ENCODE measurements at regions not wholly inside any gene's neighbourhood (a gene's known extent, or its start where the extent isn't known, plus 50 kb on each side); places are given as distances from the start of the nearest gene placed in this dataset.

DNA sequence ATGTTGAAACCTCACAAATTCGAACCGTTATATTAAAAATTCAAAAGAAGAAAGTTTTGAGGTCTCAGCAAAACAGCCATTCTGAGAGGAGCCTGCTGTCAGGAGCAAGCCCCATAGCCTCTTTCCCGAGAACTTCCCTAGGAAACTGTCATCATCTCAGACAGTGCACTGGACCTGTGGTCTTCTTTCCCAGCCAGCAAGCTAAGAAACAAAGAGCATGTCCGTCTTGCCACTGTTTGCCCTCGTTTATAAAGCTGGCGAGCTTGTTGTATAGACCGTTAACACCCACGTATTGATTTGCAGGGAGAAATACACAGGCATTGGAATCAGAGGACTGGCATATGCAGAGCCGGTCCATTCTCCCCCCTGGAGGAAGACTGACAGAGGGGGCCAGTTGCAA, 407.0 kb downstream of the NPHP4 start:
- H3K27me3 ChIP-seq (replicated peaks in 1 of 2; ENCODE audit: control insufficient read depth in 2 of 2, extremely low read depth in 1 of 2, insufficient read depth in 2 of 2, low read length in 1 of 2): peaks cover 0 to 12% of the 10 kb centered on the region in 2 experiments
- 77% methylated on average over 8 of the region's 9 CpGs for WGBS (ENCODE audit: insufficient coverage)
- H3K4me1 ChIP-seq (ENCODE audit: control insufficient read depth in 1 of 2, extremely low read depth in 1 of 2, insufficient read depth in 2 of 2, low read length in 2 of 2): no peaks in the 10 kb centered on the region
- Mint-ChIP-seq H3K9me3 (peaks cover 0 to 10% (median 0%) of the 10 kb centered on the region in 3 donors), H3K36me3 (no peaks in the 10 kb centered on the region), H3K4me3 (no peak overlapping the region), H3K27ac (no peak overlapping the region), H3K27me3 (peaks cover 31 to 51% of the 10 kb centered on the region in 2 donors), H3K4me1 (no peaks in the 10 kb centered on the region)
- no peaks in the 10 kb centered on the region for H3K9me3 ChIP-seq
- no peak for ATAC-seq (replicated peaks in 1 of 4)
- no peak overlapping the region for H3K4me3 ChIP-seq (ENCODE audit: control insufficient read depth in 1 of 2, extremely low read depth in 1 of 2, low read length in 1 of 2)
- H3K27ac ChIP-seq (ENCODE audit: low read length): no peak overlapping the region
- CTCF ChIA-PET: no interaction called here
- H3K36me3 ChIP-seq (ENCODE audit: control insufficient read depth in 2 of 2, extremely low read depth in 1 of 2, insufficient read depth in 1 of 2, low read length in 1 of 2): no peaks in the 10 kb centered on the region
- DNase-seq: no peak
- POLR2A ChIA-PET: no interaction called here

DNA sequence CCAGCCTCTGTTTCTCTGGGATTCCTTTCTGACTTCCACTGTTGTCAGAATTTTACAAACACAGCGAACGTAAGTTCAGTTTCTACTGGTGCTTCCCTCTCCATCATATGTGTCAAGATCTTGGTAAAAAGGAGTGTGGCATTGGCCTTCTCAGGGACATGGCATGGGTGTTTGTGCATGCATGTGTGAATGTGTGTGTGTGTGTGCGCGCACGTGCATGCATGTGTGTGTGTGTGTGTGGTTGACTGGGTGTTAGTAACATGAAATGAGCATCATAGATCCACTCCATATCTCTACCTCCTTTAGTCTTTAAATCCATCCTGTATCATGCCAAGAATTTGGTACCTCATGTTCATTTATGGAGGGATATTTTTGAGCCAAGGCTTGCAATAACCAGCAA, 411.3 kb downstream of the NPHP4 start:
- H3K9me3 ChIP-seq: no peaks in the 10 kb centered on the region
- H3K27ac ChIP-seq (ENCODE audit: low read length): no peak overlapping the region
- H3K4me3 ChIP-seq (ENCODE audit: control insufficient read depth in 1 of 2, extremely low read depth in 1 of 2, low read length in 1 of 2): no peak overlapping the region
- no peak overlapping the region for H3K4me3 Mint-ChIP-seq
- H3K36me3 ChIP-seq (ENCODE audit: control insufficient read depth in 2 of 2, extremely low read depth in 1 of 2, insufficient read depth in 1 of 2, low read length in 1 of 2): no peaks in the 10 kb centered on the region
- no peaks in the 10 kb centered on the region for H3K4me1 Mint-ChIP-seq
- no peak overlapping the region for H3K27ac Mint-ChIP-seq
- WGBS (ENCODE audit: insufficient coverage): no CpG with 5 or more reads among the region's 5 CpGs
- no peaks in the 10 kb centered on the region for H3K36me3 Mint-ChIP-seq
- peaks cover 0 to 9% of the 10 kb centered on the region in 2 experiments for H3K27me3 ChIP-seq (replicated peaks in 1 of 2; ENCODE audit: control insufficient read depth in 2 of 2, extremely low read depth in 1 of 2, insufficient read depth in 2 of 2, low read length in 1 of 2)
- DNase-seq (no peak), ATAC-seq (replicated peaks in 1 of 4) (no peak)
- ChIA-PET CTCF (no interaction called here), POLR2A (no interaction called here)
- H3K27me3 Mint-ChIP-seq: peaks cover 25 to 52% of the 10 kb centered on the region in 2 donors
- H3K9me3 Mint-ChIP-seq: no peaks in the 10 kb centered on the region
- no peaks in the 10 kb centered on the region for H3K4me1 ChIP-seq (ENCODE audit: control insufficient read depth in 1 of 2, extremely low read depth in 1 of 2, insufficient read depth in 2 of 2, low read length in 2 of 2)

DNA sequence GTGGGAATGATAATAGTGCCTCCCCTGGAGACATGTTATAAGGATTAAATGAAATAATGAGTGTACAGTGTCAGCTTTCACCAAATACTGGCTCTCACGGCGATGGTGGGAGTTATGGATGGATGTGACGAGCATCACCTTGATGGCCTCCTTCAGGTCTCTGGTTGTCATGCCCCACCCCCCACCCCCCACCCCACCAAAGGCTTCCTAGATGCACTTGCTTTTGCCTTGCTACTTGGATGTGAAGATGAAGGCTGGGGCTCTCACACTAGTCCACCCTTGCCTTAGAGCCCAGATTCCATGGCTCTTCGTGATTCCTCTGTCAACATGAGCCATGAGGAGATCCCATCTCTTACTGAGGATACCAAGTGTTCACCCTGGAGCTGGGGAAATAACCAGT, 412.3 kb downstream of the NPHP4 start:
- 40% methylated on average over 1 of the region's 4 CpGs for WGBS (ENCODE audit: insufficient coverage)
- H3K4me1 Mint-ChIP-seq: no peaks in the 10 kb centered on the region
- Histone ChIP-seq H3K27ac (ENCODE audit: low read length) (no peak overlapping the region), H3K9me3 (no peaks in the 10 kb centered on the region), H3K4me3 (ENCODE audit: control insufficient read depth in 1 of 2, extremely low read depth in 1 of 2, low read length in 1 of 2) (no peak overlapping the region), H3K27me3 (replicated peaks in 1 of 2; ENCODE audit: control insufficient read depth in 2 of 2, extremely low read depth in 1 of 2, insufficient read depth in 2 of 2, low read length in 1 of 2) (peaks cover 0 to 14% of the 10 kb centered on the region in 2 experiments), H3K4me1 (ENCODE audit: control insufficient read depth in 1 of 2, extremely low read depth in 1 of 2, insufficient read depth in 2 of 2, low read length in 2 of 2) (no peaks in the 10 kb centered on the region), H3K36me3 (ENCODE audit: control insufficient read depth in 2 of 2, extremely low read depth in 1 of 2, insufficient read depth in 1 of 2, low read length in 1 of 2) (no peaks in the 10 kb centered on the region)
- no peaks in the 10 kb centered on the region for H3K9me3 Mint-ChIP-seq
- no peak overlapping the region for H3K27ac Mint-ChIP-seq
- CTCF ChIA-PET: no interaction called here
- no peaks in the 10 kb centered on the region for H3K36me3 Mint-ChIP-seq
- DNase-seq (no peak), ATAC-seq (replicated peaks in 1 of 4) (no peak)
- peaks cover 22 to 48% of the 10 kb centered on the region in 2 donors for H3K27me3 Mint-ChIP-seq
- H3K4me3 Mint-ChIP-seq: no peak overlapping the region
- POLR2A ChIA-PET: no interaction called here

GRCh38 chr1:5578690-5579089, 413.5 kb downstream of the NPHP4 start:
- Mint-ChIP-seq H3K4me1 (no peaks in the 10 kb centered on the region), H3K27ac (no peak overlapping the region), H3K9me3 (no peaks in the 10 kb centered on the region), H3K4me3 (no peak overlapping the region), H3K27me3 (peaks cover 25 to 47% of the 10 kb centered on the region in 2 donors), H3K36me3 (no peaks in the 10 kb centered on the region)
- peaks cover 0 to 14% of the 10 kb centered on the region in 2 experiments for H3K27me3 ChIP-seq (replicated peaks in 1 of 2; ENCODE audit: control insufficient read depth in 2 of 2, extremely low read depth in 1 of 2, insufficient read depth in 2 of 2, low read length in 1 of 2)
- no peaks in the 10 kb centered on the region for H3K36me3 ChIP-seq (ENCODE audit: control insufficient read depth in 2 of 2, extremely low read depth in 1 of 2, insufficient read depth in 1 of 2, low read length in 1 of 2)
- H3K9me3 ChIP-seq: no peaks in the 10 kb centered on the region
- CTCF ChIA-PET: no interaction called here
- no peaks in the 10 kb centered on the region for H3K4me1 ChIP-seq (ENCODE audit: control insufficient read depth in 1 of 2, extremely low read depth in 1 of 2, insufficient read depth in 2 of 2, low read length in 2 of 2)
- ATAC-seq (replicated peaks in 1 of 4) (no peak), DNase-seq (no peak)
- no peak overlapping the region for H3K4me3 ChIP-seq (ENCODE audit: control insufficient read depth in 1 of 2, extremely low read depth in 1 of 2, low read length in 1 of 2)
- POLR2A ChIA-PET: no interaction called here
- no peak overlapping the region for H3K27ac ChIP-seq (ENCODE audit: low read length)
- WGBS (ENCODE audit: insufficient coverage): 46% methylated on average over 4 of the region's 8 CpGs

DNA sequence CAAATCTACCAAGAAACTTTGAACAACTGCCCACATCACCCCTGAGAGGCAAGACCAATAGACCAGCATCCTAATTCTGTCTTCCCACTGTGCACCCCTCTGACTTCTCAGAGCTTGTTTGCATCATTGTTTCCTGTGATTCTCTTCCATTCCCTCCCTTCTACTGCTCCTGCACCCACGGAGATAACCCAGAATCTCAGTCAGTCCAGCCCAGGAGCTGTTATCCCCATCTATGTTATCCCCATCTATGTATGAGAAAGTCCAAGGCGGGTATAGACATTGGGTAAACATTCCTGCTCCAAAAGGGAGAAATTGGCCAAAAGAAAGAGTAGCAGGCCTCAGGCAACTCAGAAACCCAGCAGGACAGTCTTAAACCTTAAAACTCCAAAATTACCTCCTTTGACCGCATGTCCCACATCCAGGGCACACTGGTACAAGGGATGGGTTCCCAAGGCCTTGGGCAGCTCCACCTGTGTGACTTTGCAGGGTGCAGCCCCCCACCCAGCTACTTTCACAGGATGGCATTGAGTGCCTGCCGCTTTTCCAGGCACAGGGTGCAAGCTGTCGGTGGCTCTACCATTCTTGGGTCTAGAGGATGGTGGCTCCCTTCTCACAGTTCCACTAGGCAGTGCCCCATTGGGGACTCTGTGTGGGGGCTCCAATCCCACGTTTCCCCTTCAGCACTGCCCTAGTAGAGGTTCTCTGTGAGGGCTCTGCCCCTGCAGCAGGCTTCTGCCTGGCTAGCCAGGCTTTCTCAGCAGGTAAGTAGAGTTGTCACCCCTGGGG, 414.8 kb downstream of the NPHP4 start:
- WGBS (ENCODE audit: insufficient coverage): 73% methylated on average over 4 of the region's 6 CpGs

DNA sequence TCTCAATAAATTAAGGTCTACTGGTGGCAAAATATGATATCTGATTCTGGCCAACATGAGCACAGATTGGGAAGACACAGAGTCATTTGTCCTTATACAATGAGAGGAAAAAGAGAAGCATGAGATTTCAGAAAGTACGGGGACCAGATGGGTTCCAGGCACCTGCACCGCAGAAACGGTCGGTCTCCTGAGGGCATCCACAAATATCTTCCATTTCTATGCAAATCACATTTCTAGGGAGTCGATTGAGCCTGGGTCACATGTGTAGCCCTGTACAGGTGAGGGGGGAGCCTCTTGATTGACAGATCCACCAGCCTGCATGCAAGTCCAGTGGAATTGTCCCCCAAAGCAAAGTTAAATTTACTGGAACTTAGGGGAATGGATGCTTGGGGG, 415.6 kb downstream of the NPHP4 start:
- Mint-ChIP-seq H3K36me3 (no peaks in the 10 kb centered on the region), H3K27ac (no peak overlapping the region), H3K27me3 (peaks cover 14 to 31% of the 10 kb centered on the region in 2 donors), H3K4me1 (no peaks in the 10 kb centered on the region), H3K4me3 (no peak overlapping the region), H3K9me3 (no peaks in the 10 kb centered on the region)
- POLR2A ChIA-PET: no interaction called here
- no CpG with 5 or more reads among the region's 5 CpGs for WGBS (ENCODE audit: insufficient coverage)
- no peak overlapping the region for H3K27ac ChIP-seq (ENCODE audit: low read length)
- CTCF ChIA-PET: no interaction called here
- H3K9me3 ChIP-seq: no peaks in the 10 kb centered on the region
- no peaks in the 10 kb centered on the region for H3K36me3 ChIP-seq (ENCODE audit: control insufficient read depth in 2 of 2, extremely low read depth in 1 of 2, insufficient read depth in 1 of 2, low read length in 1 of 2)
- no peak overlapping the region for H3K4me3 ChIP-seq (ENCODE audit: control insufficient read depth in 1 of 2, extremely low read depth in 1 of 2, low read length in 1 of 2)
- peaks cover 0 to 13% of the 10 kb centered on the region in 2 experiments for H3K27me3 ChIP-seq (replicated peaks in 1 of 2; ENCODE audit: control insufficient read depth in 2 of 2, extremely low read depth in 1 of 2, insufficient read depth in 2 of 2, low read length in 1 of 2)
- DNase-seq (no peak), ATAC-seq (replicated peaks in 1 of 4) (no peak)
- no peaks in the 10 kb centered on the region for H3K4me1 ChIP-seq (ENCODE audit: control insufficient read depth in 1 of 2, extremely low read depth in 1 of 2, insufficient read depth in 2 of 2, low read length in 2 of 2)

More for the DNA sequence above, 414.8 kb downstream of the NPHP4 start:
- H3K4me3 Mint-ChIP-seq: no peak overlapping the region
- H3K27ac Mint-ChIP-seq: no peak overlapping the region
- ChIA-PET POLR2A (no interaction called here), CTCF (no interaction called here)
- Histone ChIP-seq H3K27ac (ENCODE audit: low read length) (no peak overlapping the region), H3K36me3 (ENCODE audit: control insufficient read depth in 2 of 2, extremely low read depth in 1 of 2, insufficient read depth in 1 of 2, low read length in 1 of 2) (no peaks in the 10 kb centered on the region), H3K4me3 (ENCODE audit: control insufficient read depth in 1 of 2, extremely low read depth in 1 of 2, low read length in 1 of 2) (no peak overlapping the region), H3K9me3 (no peaks in the 10 kb centered on the region), H3K4me1 (ENCODE audit: control insufficient read depth in 1 of 2, extremely low read depth in 1 of 2, insufficient read depth in 2 of 2, low read length in 2 of 2) (no peaks in the 10 kb centered on the region), H3K27me3 (replicated peaks in 1 of 2; ENCODE audit: control insufficient read depth in 2 of 2, extremely low read depth in 1 of 2, insufficient read depth in 2 of 2, low read length in 1 of 2) (peaks cover 0 to 10% of the 10 kb centered on the region in 2 experiments)
- no peaks in the 10 kb centered on the region for H3K4me1 Mint-ChIP-seq
- ATAC-seq (replicated peaks in 1 of 4) (no peak), DNase-seq (no peak)
- H3K36me3 Mint-ChIP-seq: no peaks in the 10 kb centered on the region
- peaks cover 14 to 39% of the 10 kb centered on the region in 2 donors for H3K27me3 Mint-ChIP-seq
- H3K9me3 Mint-ChIP-seq: no peaks in the 10 kb centered on the region
